ENCODE measurements at regions not wholly inside any gene's neighbourhood (a gene's known extent, or its start where the extent isn't known, plus 50 kb on each side); places are given as distances from the start of the nearest gene placed in this dataset.

DNA sequence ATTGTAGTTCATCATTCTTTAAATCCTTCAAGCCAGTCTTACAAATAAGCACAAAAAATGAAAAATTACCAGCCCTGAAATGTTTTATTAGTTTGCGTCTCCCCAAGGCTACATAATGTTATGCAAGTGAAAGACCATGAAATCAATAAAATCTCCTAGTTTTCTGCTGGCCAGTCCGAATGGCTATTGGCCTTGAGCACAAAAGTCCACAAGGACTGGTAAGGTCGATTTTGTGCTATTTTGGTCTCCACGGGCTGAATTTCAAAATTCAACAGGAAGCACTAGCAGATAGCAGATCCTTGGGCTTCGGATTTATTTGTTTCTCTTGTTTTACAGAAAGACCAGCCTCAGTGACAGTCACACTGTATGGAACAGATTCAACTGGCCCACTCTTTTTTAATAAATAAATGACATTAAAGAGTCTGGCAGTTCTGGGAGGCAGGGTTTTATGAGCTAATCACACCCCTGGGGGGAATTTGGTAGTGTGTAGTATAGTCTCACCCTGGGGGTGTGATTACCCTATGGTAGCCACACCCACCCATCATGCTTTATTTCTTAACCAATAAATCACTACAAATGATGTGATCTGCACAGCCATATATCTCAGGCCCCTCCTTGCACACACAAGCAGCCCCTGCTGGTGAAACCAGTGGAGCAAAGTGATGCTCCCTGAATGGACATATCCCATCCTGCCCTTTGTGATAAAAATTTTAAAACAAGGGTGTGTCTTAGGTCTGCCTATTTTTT lies 51.1 kb upstream of the TMEM33 start:
- no peak for DNase-seq (ENCODE audit: extremely low read depth in 1 of 11, low read depth in 9 of 11, low spot score in 4 of 11)

DNA sequence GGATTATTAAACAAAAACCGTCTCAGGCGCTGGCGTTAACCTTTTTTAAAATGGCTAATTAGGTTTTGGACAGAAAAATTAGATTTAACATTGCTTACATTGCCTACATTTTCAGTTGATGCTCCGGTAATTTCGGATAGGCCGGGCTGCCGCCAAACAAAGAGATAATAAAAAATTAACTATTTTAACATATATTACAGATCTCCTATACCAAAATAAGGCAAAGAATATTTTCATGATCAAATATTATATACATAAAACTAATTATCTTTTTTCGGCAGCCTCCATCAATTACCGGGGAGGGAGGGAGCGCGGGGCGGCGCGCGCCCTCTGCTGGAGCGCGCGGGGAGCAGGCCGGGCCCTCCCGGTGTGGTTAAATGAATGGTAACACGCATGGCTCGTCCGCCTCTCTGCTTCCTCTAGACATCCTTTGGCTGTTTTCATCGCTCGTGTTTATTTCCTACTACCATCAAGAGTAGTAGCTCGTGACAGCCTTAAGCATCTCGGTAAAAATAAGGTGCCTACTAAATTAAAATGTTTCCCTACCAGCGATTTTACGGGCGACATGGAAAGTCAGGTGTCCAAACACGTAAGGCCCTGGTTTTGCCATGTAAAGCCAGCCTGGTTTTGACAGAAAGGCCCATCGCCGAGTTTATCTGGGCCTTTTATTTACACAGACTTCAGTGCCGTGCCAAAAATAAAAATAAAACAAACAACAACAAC lies 52.4 kb upstream of the TMEM33 start:
- no peak for DNase-seq (ENCODE audit: extremely low read depth in 1 of 11, low read depth in 9 of 11, low spot score in 4 of 11)

DNA sequence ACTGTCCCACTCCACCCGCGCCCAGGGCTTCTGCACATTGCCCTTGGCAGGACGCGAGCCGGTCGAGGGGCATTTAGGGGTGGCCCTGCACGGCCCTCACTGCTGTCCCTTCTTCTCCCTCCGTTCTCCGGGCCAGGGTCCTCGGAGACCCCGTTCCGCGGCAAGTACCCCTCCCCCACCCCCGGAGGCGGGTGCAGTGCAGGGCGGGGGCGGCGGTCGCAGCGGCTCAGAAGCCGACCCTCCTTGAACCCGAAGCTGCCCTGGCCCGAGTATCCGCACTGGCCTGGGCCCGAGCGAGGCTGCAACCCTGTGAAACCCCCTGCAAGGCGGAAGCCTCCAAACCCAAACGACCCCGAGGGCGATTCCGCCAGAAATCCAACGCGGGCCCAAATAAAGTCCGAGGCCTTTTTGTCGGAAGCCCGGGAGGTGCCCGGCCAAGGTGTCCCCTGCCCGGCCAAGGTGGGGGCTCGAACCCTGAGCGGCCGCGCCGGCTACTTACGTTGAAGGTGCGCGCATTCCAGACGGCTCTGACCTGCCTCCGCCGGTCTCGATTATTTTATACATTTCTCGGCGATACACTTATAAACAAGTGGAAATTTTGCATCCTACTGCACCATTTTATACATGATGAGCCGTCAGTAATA lies 53.1 kb upstream of the TMEM33 start:
- no peak for DNase-seq (ENCODE audit: extremely low read depth in 1 of 11, low read depth in 9 of 11, low spot score in 4 of 11)

DNA sequence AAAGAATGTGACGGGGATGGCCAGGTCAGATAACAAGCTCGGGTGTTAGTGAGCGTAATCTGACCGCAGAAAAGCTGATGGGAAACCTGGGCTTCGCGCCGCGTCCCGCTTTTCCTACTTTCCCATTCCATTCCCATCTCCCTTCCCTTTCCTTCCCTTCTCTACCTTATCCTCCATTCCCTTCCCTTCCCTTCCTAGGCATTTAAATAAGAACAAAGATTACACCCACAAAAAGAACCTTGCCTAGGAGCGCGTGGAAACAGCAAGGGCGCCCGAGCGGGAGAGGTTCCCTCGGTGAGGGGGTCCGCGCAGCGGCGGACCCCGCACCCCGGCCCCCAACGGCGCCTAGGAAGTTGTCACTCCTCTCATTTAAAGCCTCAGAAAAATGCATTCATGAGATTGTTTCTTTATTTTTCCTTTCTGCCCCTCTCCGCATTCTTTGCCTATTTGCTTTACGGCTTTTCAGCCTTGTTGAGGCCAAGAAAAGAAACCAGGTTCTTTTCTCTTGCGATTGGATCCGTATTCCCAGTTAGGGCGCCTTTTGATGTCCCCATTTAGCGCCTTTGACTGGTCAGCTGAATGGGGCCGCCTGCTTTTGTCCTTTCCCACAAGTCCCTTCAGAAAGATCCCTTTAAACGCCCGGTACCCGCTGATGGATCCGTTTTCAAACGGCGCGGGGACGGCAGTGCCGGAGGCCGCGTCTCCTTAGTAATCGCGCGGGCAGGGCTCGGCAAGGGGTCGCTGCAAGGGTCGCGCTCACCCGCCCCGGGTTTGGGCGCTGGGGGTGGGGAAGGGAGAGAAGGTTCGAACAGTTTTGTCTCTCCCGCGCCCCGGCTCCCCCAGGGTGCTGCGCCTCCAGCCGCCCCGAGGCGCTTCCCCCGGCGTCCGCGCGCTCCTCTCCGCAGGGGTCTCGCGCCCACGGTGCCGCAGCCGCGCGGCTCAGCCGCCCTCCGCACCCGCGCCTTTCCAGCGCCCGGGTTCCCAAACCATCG lies 54.1 kb upstream of the TMEM33 start:
- no peak for DNase-seq (ENCODE audit: extremely low read depth in 1 of 11, low read depth in 9 of 11, low spot score in 4 of 11)

DNA sequence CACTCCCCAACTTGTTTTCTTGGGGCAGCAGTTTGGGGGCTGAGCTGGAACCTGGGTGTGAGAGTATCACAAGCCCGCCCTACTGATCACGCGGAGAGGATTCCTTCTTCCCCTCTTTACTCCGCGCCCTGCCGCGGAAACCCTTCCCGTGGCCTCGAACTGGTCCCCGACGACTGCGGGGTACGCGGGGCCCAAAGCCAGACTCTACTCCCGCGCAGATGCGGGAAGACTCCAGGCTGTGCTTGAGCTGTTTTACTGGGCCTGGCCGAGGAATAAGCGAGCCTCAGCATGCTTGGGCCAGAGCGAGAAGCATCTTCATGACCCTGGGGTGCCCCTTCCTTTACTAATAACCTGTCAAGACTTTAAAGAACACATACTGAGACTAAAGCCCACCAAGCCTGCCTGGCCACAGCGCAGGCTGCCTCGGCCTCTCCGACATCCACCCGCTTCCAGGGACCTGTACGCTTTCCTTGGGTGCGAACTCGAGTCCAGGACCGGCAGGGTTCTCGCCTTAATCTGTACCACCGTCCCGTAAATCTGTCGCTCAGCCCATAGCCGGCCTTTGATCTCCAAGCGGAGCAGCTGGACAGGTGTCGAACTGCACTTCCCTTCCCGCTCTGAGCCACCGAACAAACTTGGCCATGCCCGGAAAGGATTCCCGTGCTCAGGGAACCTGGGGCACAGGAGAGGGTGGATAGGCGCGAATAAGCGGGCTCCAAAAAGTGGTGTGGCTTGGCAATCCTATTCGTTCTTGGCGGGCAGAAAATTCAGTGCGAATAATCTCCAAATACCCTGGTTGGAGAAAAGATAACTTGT lies 55.0 kb upstream of the TMEM33 start:
- DNase-seq (ENCODE audit: extremely low read depth in 1 of 11, low read depth in 9 of 11, low spot score in 4 of 11), result no peak

DNA sequence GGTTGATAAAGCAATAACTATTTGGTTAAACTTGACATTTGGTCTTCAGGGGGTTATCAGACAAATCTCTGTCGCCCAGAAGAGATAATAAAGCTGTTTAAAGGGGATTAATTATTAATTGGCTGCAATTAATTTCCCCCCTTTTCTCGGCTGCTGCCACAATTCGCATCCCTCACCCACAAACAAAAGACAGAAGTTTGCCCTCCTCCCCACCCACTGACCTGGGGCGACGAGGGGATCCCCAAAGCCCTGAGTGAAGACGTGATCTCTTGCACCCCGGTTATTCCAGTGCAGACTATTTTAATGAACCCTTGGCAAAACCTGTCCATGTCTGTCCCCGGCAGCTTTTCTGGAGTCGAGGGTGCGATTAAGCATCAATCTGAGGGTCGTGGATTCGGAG lies 55.7 kb upstream of the TMEM33 start:
- DNase-seq (ENCODE audit: extremely low read depth in 1 of 11, low read depth in 9 of 11, low spot score in 4 of 11), result no peak

DNA sequence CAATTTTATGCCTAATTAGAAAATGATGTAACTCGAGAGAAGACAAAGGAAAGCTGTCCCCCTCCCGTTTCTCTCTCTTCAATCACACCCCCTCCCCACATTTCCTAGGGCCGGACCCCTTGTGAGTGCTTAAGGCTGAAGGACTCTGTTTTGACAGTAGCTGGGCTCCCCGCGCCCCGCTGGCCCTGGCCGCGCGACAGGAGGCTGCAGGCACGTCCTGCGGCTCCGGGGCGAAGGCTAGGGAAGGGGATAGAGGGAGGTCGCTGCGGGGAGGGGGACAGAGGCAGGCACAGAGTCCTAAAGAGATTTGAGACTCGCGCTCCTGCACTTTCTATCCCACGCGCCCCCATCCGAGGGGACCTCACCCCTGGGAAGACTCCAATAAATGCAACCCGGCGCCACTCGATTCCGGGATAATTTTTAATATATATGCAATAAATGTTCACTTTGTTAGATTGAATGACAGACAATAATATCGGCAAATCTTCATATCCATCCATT lies 56.2 kb upstream of the TMEM33 start:
- no peak for DNase-seq (ENCODE audit: extremely low read depth in 1 of 11, low read depth in 9 of 11, low spot score in 4 of 11)

DNA sequence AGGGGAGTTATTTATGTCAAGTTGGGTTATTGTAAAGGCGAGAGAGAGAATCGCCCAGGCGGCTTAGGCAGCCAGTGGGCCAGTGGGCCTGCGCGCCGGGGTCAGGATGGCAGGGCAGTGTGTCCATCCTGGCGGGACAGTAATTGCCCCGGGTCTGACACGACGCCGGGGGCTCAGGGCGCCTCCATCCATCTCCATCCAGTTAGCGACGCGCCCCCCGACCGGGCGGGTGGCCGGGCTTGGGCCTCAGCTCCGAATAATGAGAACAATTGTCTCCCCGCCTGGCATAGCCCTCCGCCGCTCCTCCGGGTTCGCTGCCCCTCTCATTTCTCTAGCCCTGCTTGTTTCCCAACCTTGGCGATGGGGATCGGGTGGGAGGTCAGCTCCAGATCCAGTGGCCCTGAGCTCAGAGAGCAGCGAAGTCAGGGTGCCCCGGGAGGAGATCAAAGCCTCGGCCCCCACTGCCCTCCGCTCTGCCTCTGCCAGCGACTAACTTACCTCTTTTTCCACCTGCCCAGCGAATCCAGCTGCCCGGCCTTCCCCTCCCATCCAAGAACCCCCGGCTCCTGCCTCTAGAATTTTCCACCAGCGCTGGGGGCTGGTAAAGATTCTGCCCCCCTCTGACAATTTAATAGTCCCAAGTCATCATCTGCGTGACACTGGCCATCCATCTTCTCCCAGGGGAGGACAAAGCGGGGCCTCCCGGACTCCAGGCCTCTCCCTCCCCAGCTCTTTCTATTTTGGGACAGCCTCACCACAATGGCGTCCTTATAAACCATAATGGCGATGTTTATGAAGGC lies 56.9 kb upstream of the TMEM33 start:
- no peak for DNase-seq (ENCODE audit: extremely low read depth in 1 of 11, low read depth in 9 of 11, low spot score in 4 of 11)

DNA sequence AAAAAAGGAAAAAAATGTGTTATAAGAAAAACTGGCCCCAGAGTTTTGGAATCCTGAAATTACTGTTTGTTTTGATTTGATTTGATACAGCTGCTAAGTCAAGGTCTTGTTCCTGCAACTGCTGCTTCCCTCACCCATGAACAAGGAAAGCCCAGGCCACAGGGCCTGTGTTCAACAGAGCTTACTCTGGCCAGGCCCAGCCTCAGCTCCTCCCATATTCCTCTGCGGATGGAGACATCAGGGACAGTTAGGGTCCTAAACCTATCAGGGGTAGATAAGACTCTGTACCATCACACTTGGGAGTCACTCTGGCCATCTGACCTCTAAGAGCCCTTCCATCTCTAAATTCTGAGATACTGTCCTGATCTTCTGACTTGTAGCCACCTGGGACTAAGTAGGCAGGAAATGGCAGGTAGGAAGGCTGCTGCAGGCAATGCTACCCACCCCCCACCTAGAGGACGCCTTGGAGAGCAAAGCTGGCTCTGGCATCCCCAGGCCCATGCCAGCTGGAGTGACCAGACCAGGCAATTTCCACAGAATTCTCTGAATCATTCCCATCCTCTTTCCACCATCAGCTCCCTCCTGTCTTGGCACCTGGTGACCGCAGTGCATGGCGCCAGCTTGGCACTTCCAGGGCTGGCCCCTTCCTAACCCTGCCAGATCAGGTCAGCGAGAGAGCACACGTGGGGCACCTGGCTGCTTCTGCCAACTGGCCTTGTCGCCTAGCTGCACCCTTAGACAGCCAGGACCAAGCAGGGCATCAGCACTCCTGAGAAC lies 58.0 kb upstream of the TMEM33 start:
- DNase-seq (ENCODE audit: extremely low read depth in 1 of 11, low read depth in 9 of 11, low spot score in 4 of 11), result no peak

DNA sequence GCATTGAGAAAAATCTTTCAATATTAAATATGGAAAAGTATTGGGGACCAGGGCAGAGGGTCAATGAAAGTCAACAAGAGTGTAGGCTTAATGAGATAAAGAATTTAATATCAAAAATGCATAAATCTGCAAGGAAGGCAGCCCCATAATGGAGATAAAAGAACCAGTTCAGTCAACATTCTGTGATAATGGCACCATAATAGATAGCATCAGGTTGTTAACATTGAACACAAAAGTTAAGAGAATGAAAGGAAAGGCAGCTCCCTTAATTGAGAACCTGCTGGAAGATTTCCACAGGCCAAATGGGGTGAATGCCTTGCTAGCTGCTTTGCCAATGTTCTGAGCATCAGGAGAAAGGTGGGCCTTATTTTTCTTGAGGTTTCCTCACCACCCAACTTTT lies 60.4 kb upstream of the TMEM33 start:
- DNase-seq (ENCODE audit: extremely low read depth in 1 of 11, low read depth in 9 of 11, low spot score in 4 of 11), result no peak

DNA sequence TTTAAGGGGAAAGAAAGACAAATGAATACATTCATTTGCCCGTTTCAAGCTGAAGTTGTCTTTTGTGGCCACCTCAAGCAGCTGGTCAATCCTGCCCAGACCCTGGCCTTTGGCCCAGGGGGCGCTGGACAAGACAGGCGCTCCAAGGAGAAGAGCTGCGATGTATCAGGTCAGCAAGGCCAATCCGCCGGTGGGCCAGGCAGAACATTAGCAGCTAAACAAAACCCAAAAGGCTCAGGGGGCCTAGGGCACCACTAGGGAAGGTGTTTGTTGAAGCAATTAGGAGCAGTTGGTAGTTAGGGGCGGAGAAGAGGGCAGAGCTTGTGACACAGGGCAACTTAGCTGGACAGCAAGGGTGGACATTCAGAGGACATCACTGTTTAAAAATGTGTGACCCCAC lies 60.8 kb upstream of the TMEM33 start:
- no peak for DNase-seq (ENCODE audit: extremely low read depth in 1 of 11, low read depth in 9 of 11, low spot score in 4 of 11)

DNA sequence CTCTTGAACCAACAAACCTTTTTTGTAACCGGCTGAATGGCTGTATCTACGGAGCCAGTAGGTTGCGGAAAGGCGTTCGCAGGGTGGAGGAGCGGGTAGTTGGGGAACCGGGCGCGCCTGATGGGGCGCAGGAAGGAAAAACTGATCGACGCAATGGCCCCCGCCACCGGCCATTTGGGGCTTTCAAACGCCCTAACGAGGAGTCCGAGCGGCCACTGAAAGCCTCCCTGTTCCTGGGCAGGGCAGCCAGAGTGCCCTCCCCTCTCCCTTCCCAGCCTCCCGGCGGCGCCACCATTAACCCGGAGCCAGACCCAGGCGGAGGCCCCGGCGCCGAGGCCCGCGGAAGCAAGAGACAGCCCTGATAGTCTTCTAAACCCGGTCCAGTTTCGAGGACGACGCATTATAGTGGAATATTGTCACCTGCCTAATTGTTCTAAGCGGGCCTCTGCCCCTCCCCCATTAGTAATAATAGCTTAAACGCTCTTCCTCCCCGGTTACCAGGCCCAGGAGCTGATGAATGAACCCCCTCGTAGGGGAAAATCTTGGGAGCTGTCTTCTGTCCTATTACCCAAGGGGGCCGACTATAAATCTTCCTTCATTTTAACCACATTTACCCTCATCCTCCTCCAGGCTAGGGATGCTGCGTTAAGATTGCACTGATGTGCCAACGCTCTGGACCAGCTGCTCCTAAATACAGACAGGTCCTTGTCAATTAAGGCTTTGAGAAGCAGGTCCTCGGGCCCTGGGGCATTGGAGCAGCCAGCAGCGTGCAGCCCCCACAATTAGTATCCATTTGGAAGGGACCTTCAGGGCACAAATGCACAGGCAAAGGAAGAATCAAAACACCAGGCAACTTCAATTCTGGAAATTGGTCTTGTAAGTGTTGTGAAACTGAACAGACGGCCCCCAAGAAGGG lies 61.6 kb upstream of the TMEM33 start:
- DNase-seq (ENCODE audit: extremely low read depth in 1 of 11, low read depth in 9 of 11, low spot score in 4 of 11), result no peak

DNA sequence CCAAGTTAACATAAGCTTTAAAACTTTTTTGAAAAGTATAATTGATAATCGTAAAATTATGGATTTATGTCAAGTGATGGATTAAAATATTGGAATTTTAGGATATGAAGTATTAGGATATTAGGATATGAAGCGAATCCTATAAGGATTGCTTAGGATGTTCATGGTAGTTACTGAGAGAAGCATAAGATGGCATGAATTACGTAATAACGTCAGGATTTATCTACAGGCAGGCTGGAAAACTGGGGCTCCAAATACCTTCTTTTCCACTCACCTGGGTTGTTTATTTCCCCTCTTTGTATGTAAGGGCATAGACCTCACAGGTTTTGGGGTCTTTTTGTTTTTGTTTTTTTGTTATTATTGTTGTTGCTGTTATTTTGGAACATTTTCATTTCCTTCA lies 65.2 kb upstream of the TMEM33 start:
- DNase-seq (ENCODE audit: extremely low read depth in 1 of 11, low read depth in 9 of 11, low spot score in 4 of 11), result no peak

DNA sequence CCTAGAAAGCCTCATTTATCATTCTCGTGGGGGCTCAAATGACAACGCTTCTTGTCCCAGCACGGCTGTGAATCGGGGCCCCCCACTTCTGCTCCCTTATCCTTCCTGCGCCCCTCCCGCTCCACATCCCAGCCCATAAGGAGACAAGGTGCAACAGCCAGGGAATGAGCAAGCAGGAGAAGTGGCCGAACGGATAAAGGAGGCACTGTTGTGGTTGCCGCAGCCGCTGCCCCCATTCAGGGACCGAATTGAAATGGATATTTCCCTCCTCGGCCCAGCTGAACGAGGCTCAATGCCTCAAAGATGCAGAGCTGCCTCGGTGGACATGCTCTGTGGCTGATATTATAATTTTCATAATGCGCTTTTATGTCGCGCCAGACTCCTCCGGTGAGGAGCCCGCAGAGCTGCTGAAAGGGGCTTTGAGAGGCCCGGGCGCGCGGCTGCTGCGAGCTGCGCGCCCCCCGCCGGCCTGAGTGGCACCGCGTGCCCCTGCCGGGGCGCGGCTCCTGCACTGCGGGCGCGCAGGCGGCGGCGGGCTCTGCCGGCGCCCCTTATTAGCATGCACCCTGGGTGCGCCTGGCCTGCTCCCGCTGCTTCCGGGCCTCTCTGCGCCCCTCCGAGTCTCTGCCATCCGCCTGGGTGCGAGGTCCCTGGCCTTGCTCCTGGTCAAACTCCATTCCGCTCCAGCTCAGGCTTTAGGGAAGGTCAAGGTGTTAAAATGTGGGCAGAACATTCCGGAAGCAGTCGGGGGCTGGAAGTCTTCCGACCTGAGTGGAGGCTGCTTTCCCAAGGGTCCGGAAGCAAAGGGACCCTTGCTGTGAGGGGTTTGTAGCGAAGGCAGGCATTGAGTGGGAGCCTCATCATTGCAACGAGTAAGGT lies 68.2 kb upstream of the TMEM33 start:
- DNase-seq (ENCODE audit: extremely low read depth in 1 of 11, low read depth in 9 of 11, low spot score in 4 of 11), result no peak

Measured in renal cortex interstitium (tissue), 11 donors.